Parathyroid adenoma (tissue), 2 donors: ENCODE measurements at regions not wholly inside any gene's neighbourhood (a gene's known extent, or its start where the extent isn't known, plus 50 kb on each side); places are given as distances from the start of the nearest gene placed in this dataset.

Experiments
- H2AFZ ChIP-seq: fragments of 300-600 bp; sonication (generic); one replicate; pipeline ENCODE4 v1.7.0; 2017; ENCODE audit warnings: antibody characterized with exemption, mild to moderate bottlenecking
- H3K27ac ChIP-seq: fragments of 300-600 bp; sonication (generic); one replicate; pipeline ENCODE4 v1.7.0; 2017
- H3K27me3 ChIP-seq: fragments of 300-600 bp; sonication (generic); one replicate; pipeline ENCODE4 v1.7.0; 2017; ENCODE audit warnings: low read length; ENCODE audit not compliant: control insufficient read depth, insufficient read depth
- H3K36me3 ChIP-seq: fragments of 300-600 bp; sonication (generic); one replicate; pipeline ENCODE4 v1.7.0; 2017; ENCODE audit warnings: low read length; ENCODE audit not compliant: control insufficient read depth, insufficient read depth
- H3K4me1 ChIP-seq: fragments of 300-600 bp; sonication (generic); one replicate; pipeline ENCODE4 v1.7.0; 2017; ENCODE audit warnings: control low read depth
- H3K4me2 ChIP-seq: fragments of 300-600 bp; sonication (generic); one replicate; pipeline ENCODE4 v1.7.0; 2017; ENCODE audit warnings: low read length
- H3K4me3 ChIP-seq: fragments of 300-600 bp; sonication (generic); one replicate; pipeline ENCODE4 v1.7.0; 2017; ENCODE audit warnings: low read depth, low read length
- H3K79me2 ChIP-seq: fragments of 300-600 bp; sonication (generic); one replicate; pipeline ENCODE4 v1.7.0; 2017; ENCODE audit warnings: control low read depth
- H3K9ac ChIP-seq: fragments of 300-600 bp; sonication (generic); one replicate; pipeline ENCODE4 v1.7.0; 2017; ENCODE audit warnings: mild to moderate bottlenecking
- H3K9me3 ChIP-seq: fragments of 300-600 bp; sonication (generic); one replicate; pipeline ENCODE4 v1.7.0; 2017; ENCODE audit warnings: low read length; ENCODE audit not compliant: control insufficient read depth
- TF ChIP-seq, protein P1 (sequence below): fragments of 300-600 bp; sonication (generic); IDR thresholded peaks from one replicate; pipeline ENCODE4 v1.7.0; 2017; ENCODE audit warnings: antibody characterized with exemption, mild to moderate bottlenecking
- donor health status: primary hyperparathyroidism.

GRCh38 chr2:103496850-103497249, 735.0 kb downstream of the TMEM182 start:
- H2AFZ ChIP-seq = no peak overlapping the region
- TF ChIP-seq, protein P1, sequence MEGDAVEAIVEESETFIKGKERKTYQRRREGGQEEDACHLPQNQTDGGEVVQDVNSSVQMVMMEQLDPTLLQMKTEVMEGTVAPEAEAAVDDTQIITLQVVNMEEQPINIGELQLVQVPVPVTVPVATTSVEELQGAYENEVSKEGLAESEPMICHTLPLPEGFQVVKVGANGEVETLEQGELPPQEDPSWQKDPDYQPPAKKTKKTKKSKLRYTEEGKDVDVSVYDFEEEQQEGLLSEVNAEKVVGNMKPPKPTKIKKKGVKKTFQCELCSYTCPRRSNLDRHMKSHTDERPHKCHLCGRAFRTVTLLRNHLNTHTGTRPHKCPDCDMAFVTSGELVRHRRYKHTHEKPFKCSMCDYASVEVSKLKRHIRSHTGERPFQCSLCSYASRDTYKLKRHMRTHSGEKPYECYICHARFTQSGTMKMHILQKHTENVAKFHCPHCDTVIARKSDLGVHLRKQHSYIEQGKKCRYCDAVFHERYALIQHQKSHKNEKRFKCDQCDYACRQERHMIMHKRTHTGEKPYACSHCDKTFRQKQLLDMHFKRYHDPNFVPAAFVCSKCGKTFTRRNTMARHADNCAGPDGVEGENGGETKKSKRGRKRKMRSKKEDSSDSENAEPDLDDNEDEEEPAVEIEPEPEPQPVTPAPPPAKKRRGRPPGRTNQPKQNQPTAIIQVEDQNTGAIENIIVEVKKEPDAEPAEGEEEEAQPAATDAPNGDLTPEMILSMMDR = no peak
- no peak overlapping the region for H3K9ac ChIP-seq
- H3K79me2 ChIP-seq = no peaks in the 10 kb centered on the region
- H3K27me3 ChIP-seq = no peaks in the 10 kb centered on the region
- H3K4me1 ChIP-seq = no peaks in the 10 kb centered on the region
- H3K4me2 ChIP-seq = no peak overlapping the region
- no peak overlapping the region for H3K4me3 ChIP-seq
- no peaks in the 10 kb centered on the region for H3K9me3 ChIP-seq
- H3K36me3 ChIP-seq = no peaks in the 10 kb centered on the region
- no peak overlapping the region for H3K27ac ChIP-seq

GRCh38 chr2:103506812-103507211, 745.0 kb downstream of the TMEM182 start:
- H3K4me1 ChIP-seq = no peaks in the 10 kb centered on the region
- H3K9me3 ChIP-seq = no peaks in the 10 kb centered on the region
- H3K9ac ChIP-seq = no peak overlapping the region
- no peaks in the 10 kb centered on the region for H3K27me3 ChIP-seq
- H3K27ac ChIP-seq = no peak overlapping the region
- no peaks in the 10 kb centered on the region for H3K79me2 ChIP-seq
- TF ChIP-seq, protein P1 = no peak
- H2AFZ ChIP-seq = no peak overlapping the region
- H3K4me2 ChIP-seq = no peak overlapping the region
- H3K36me3 ChIP-seq = no peaks in the 10 kb centered on the region
- H3K4me3 ChIP-seq = no peak overlapping the region

- Histone ChIP-seq H3K4me1 (no peaks in the 10 kb centered on the region), H3K79me2 (no peaks in the 10 kb centered on the region), H3K27ac (no peak overlapping the region), H3K9ac (no peak overlapping the region), H3K27me3 (no peaks in the 10 kb centered on the region), H3K4me2 (no peak overlapping the region), H3K36me3 (no peaks in the 10 kb centered on the region), H3K4me3 (no peak overlapping the region), H2AFZ (no peak overlapping the region), H3K9me3 (peaks cover 3% of the 10 kb centered on the region)
- TF ChIP-seq, protein P1 = no peak
These were observed 750.6 kb downstream of the TMEM182 start for GRCh38 chr2:103512442-103512841.

DNA sequence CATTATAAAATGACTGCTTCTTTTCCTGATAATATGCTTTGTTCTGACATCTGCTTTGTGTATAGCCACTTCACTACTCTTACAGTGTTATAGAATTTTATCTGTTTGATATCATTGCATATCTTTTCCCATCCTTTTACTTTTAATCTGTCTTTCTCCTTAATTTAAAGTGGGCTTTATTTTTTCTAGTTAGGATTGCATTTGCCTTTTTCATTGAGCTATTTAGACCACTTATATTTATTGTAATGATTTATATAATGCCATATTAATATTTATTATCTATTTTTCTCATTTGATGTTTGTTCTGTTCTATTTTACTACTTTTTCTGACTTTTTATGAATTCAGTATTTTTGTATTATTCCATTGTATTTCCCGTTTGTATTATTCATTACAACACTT, 758.7 kb downstream of the TMEM182 start:
- Histone ChIP-seq H3K27ac (no peak overlapping the region), H3K9ac (no peak overlapping the region), H3K4me1 (no peaks in the 10 kb centered on the region), H3K4me3 (no peak overlapping the region), H3K79me2 (no peaks in the 10 kb centered on the region), H3K4me2 (no peak overlapping the region), H2AFZ (no peak overlapping the region), H3K36me3 (no peaks in the 10 kb centered on the region), H3K9me3 (no peaks in the 10 kb centered on the region), H3K27me3 (no peaks in the 10 kb centered on the region)
- TF ChIP-seq, protein P1 = no peak

- Histone ChIP-seq H3K36me3 (no peaks in the 10 kb centered on the region), H3K79me2 (no peaks in the 10 kb centered on the region), H3K4me2 (no peak overlapping the region), H2AFZ (no peak overlapping the region), H3K4me3 (no peak overlapping the region), H3K9ac (no peak overlapping the region), H3K27me3 (no peaks in the 10 kb centered on the region), H3K4me1 (no peaks in the 10 kb centered on the region), H3K9me3 (no peaks in the 10 kb centered on the region), H3K27ac (no peak overlapping the region)
- TF ChIP-seq, protein P1 = no peak
These were observed 763.9 kb downstream of the TMEM182 start for GRCh38 chr2:103525756-103526155.
